ENCODE measurements at regions not wholly inside any gene's neighbourhood (a gene's known extent, or its start where the extent isn't known, plus 50 kb on each side); places are given as distances from the start of the nearest gene placed in this dataset.

- H3K27me3 ChIP-seq: no peaks in the 10 kb centered on the region
- TF ChIP-seq CTCF (IDR thresholded peaks at IDR 0.05; ENCODE audit: low read depth, low read length): no peak
- H3K9me3 ChIP-seq: no peaks in the 10 kb centered on the region
- H3K4me1 ChIP-seq: no peaks in the 10 kb centered on the region
- DNase-seq: no peak
- no peaks in the 10 kb centered on the region for H3K36me3 ChIP-seq
- H3K4me3 ChIP-seq (ENCODE audit: low read depth, low read length): no peak overlapping the region
Observed at GRCh38 chr20:1778338-1778737, 116.9 kb upstream of the SIRPA start.

- H3K4me3 ChIP-seq (ENCODE audit: low read depth, low read length): no peak overlapping the region
- TF ChIP-seq CTCF (IDR thresholded peaks at IDR 0.05; ENCODE audit: low read depth, low read length): no peak
- H3K9me3 ChIP-seq: no peaks in the 10 kb centered on the region
- DNase-seq: no peak
- no peaks in the 10 kb centered on the region for H3K4me1 ChIP-seq
- no peaks in the 10 kb centered on the region for H3K36me3 ChIP-seq
- no peaks in the 10 kb centered on the region for H3K27me3 ChIP-seq
Observed at GRCh38 chr20:1777476-1777820, 117.8 kb upstream of the SIRPA start.

- TF ChIP-seq CTCF (IDR thresholded peaks at IDR 0.05; ENCODE audit: low read depth, low read length): peak; percentile 58
- Histone ChIP-seq H3K4me3 (ENCODE audit: low read depth, low read length) (peak overlapping the region; percentile 69), H3K27me3 (no peaks in the 10 kb centered on the region)
Observed at GRCh38 chr20:1776681-1777475, 118.3 kb upstream of the SIRPA start.

GRCh38 chr20:1775117-1775516 is 117.5 kb upstream of the SIRPG start:
- DNase-seq: no peak
- Histone ChIP-seq H3K9me3 (no peaks in the 10 kb centered on the region), H3K36me3 (no peaks in the 10 kb centered on the region), H3K4me3 (ENCODE audit: low read depth, low read length) (no peak overlapping the region), H3K4me1 (no peaks in the 10 kb centered on the region), H3K27me3 (no peaks in the 10 kb centered on the region)
- no peak for TF ChIP-seq CTCF (IDR thresholded peaks at IDR 0.05; ENCODE audit: low read depth, low read length)

More at GRCh38 chr20:1776681-1777475, 118.3 kb upstream of the SIRPA start:
- DNase-seq: peak; percentile 78
- Histone ChIP-seq H3K4me1 (no peaks in the 10 kb centered on the region), H3K9me3 (no peaks in the 10 kb centered on the region), H3K36me3 (no peaks in the 10 kb centered on the region)

- H3K36me3 ChIP-seq: no peaks in the 10 kb centered on the region
- no peaks in the 10 kb centered on the region for H3K4me1 ChIP-seq
- DNase-seq: no peak
- no peak for TF ChIP-seq CTCF (IDR thresholded peaks at IDR 0.05; ENCODE audit: low read depth, low read length)
- no peaks in the 10 kb centered on the region for H3K9me3 ChIP-seq
- no peaks in the 10 kb centered on the region for H3K27me3 ChIP-seq
- no peak overlapping the region for H3K4me3 ChIP-seq (ENCODE audit: low read depth, low read length)
Observed at GRCh38 chr20:1774479-1774878, 116.9 kb upstream of the SIRPG start.

GRCh38 chr20:1773816-1774215 is 116.2 kb upstream of the SIRPG start:
- Histone ChIP-seq H3K36me3 (no peaks in the 10 kb centered on the region), H3K9me3 (no peaks in the 10 kb centered on the region), H3K4me3 (ENCODE audit: low read depth, low read length) (no peak overlapping the region), H3K27me3 (no peaks in the 10 kb centered on the region), H3K4me1 (no peaks in the 10 kb centered on the region)
- DNase-seq: no peak
- no peak for TF ChIP-seq CTCF (IDR thresholded peaks at IDR 0.05; ENCODE audit: low read depth, low read length)

All from BE2C (cell line).